Pancreas (tissue), 10 donors: ENCODE measurements at regions not wholly inside any gene's neighbourhood (a gene's known extent, or its start where the extent isn't known, plus 50 kb on each side); places are given as distances from the start of the nearest gene placed in this dataset.

Experiments used
- ATAC-seq, 4 donors: fragments of 200-7000 bp; cut with Tn5 transposase; one replicate each; pipeline versions ENCODE4 v1.8.0 to v1.9.1; 2020; ENCODE audit warnings: mild to moderate bottlenecking in 4 of 4, moderate library complexity in 4 of 4
- DNase-seq, 6 donors: peaks; one replicate each; pipeline ENCODE4 v3.0.0-alpha.2; 2020
- FAIRE-seq: peaks from 2 replicates; lab custom pipeline; 2012; peaks lifted over from hg19 to GRCh38; lab: Jason Lieb, UNC
- H3K27ac ChIP-seq, 4 donors: fragments of 200-600 bp; sonication (generic); 1 replicate in 3 of 4; 2 replicates in 1 of 4; pipeline versions ENCODE4 v1.5.0 to v1.8.0; 2020
- H3K27me3 ChIP-seq, 4 donors: fragments of 200-600 bp; one replicate each; pipeline ENCODE4 v1.8.0; 2021
- H3K36me3 ChIP-seq, 3 donors: fragments of 200-600 bp; sonication (generic) in 1 of 3; one replicate each; pipeline versions ENCODE4 v1.5.0 to v1.8.0; 2020 to 2021
- H3K4me1 ChIP-seq, 3 donors: fragments of 200-600 bp; one replicate each; pipeline ENCODE4 v1.8.0; 2021
- H3K4me3 ChIP-seq, 4 donors: fragments of 200-600 bp; sonication (generic) in 2 of 4; one replicate each; pipeline versions ENCODE4 v1.5.0 to v1.8.0; 2020 to 2021
- H3K9me3 ChIP-seq, 4 donors: fragments of 200-600 bp; one replicate each; pipeline ENCODE4 v1.8.0; 2021
- WGBS, 2 donors: extraction: QIAGEN DNeasy Blood & Tissue Kit; methylation state at CpG; one replicate each; pipeline ENCODE4 v1.1.7; 2013; 5-methylcytosine and 5-hydroxymethylcytosine counted together
- intact Hi-C, 3 donors: fragments of 100-400 bp; cut with DNase I; formaldehyde crosslinking; loops; one replicate each; pipeline versions ENCODE4 v1.11.1 to v1.14.2; 2022
- TF ChIP-seq, protein P1 (sequence below), 4 donors: fragments of 200-600 bp; sonication (generic) in 3 of 4; IDR thresholded peaks; one replicate each; pipeline versions ENCODE4 v1.5.0 to v1.8.0; 2021; ENCODE audit warnings: antibody characterized with exemption in 4 of 4
- donor health status: healthy with polysubstance abuse.
- donor health status: DM: no; HTN: no; CAD: no; lungs with moderate emphysema.
- donor health status: DM: no; HTN: no; CAD: no.
- donor health status: control.
- donor health status: control.
- donor health status: Bipolar disorder and iron deficiency.
- donor health status: DM: yes; HTN: yes; CAD: no.
- donor health status: DM: no; HTN: no; CAD: no.
- donor health status: DM: no; HTN: no; CAD: no.
- donor health status: DM: yes; HTN: yes; CAD: no.

DNA sequence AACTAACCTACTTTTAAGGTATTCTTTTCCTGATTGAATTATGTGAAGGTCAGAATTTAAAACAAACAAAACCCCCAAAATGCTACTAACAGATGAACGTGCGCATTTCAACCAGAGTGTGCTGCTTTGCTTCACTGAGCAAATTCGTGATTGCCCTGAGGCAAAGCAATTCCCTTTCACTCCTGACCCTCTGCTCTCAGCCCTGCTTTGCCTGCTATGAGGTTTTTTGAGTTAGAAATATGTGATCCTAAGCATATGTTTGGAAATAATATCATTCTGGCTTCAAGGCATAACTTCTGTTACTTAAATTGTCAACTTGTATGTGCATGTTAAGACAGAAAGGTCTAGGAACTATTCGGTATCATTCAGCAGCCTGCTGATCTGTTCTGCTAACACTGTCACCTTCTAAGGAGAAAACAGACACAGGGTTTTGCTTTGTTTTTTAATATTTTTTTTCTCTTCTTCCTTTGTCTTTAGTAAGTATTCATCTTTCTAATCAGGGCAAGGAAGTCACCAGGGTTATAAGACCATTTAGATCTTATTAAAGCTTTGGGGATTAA is 124.2 kb downstream of the GNAT3 start:
- peak; percentile 9 for FAIRE-seq
- 81 to 85% methylated on average over 4 of the region's 4 CpGs for WGBS, 2 donors
- Histone ChIP-seq H3K9me3 (no peaks in the 10 kb centered on the region), H3K4me1 (peaks cover 5 to 17% (median 15%) of the 10 kb centered on the region in 3 donors), H3K27me3 (no peaks in the 10 kb centered on the region), H3K4me3 (no peak overlapping the region), H3K27ac (no peak overlapping the region), H3K36me3 (no peaks in the 10 kb centered on the region)
- no peak for ATAC-seq
- intact Hi-C loops, result no loop called here
- DNase-seq, result no peak
- TF ChIP-seq, protein P1, sequence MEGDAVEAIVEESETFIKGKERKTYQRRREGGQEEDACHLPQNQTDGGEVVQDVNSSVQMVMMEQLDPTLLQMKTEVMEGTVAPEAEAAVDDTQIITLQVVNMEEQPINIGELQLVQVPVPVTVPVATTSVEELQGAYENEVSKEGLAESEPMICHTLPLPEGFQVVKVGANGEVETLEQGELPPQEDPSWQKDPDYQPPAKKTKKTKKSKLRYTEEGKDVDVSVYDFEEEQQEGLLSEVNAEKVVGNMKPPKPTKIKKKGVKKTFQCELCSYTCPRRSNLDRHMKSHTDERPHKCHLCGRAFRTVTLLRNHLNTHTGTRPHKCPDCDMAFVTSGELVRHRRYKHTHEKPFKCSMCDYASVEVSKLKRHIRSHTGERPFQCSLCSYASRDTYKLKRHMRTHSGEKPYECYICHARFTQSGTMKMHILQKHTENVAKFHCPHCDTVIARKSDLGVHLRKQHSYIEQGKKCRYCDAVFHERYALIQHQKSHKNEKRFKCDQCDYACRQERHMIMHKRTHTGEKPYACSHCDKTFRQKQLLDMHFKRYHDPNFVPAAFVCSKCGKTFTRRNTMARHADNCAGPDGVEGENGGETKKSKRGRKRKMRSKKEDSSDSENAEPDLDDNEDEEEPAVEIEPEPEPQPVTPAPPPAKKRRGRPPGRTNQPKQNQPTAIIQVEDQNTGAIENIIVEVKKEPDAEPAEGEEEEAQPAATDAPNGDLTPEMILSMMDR (IDR thresholded peaks at IDR 0.05), result no peak

DNA sequence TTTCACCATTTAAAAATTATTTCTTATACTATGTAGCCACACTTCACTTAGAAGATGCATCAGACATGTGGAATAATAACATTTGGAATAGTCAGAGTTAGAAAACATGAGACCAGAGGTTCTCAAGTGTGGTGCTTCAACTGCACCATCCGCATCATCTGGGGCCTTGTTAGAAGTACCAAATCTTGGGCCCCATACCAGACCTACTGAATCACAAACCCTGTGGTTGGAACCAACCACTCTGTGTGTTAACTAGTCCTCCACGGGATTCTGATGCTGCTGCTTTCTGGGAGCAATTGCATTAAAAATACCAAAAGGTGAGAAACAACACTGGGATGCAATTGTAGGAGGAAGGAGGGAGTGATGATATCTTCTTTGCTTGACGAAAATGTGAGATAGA is 125.2 kb downstream of the GNAT3 start:
- Histone ChIP-seq H3K27me3 (no peaks in the 10 kb centered on the region), H3K4me3 (no peak overlapping the region), H3K4me1 (peaks cover 5 to 17% (median 15%) of the 10 kb centered on the region in 3 donors), H3K36me3 (no peaks in the 10 kb centered on the region), H3K9me3 (no peaks in the 10 kb centered on the region), H3K27ac (no peak overlapping the region)
- TF ChIP-seq, protein P1 (IDR thresholded peaks at IDR 0.05), result no peak
- DNase-seq (no peak), ATAC-seq (no peak), FAIRE-seq (no peak)
- intact Hi-C loops, result no loop called here
- WGBS, 2 donors, result 90 to 97% methylated on average over 3 of the region's 3 CpGs

DNA sequence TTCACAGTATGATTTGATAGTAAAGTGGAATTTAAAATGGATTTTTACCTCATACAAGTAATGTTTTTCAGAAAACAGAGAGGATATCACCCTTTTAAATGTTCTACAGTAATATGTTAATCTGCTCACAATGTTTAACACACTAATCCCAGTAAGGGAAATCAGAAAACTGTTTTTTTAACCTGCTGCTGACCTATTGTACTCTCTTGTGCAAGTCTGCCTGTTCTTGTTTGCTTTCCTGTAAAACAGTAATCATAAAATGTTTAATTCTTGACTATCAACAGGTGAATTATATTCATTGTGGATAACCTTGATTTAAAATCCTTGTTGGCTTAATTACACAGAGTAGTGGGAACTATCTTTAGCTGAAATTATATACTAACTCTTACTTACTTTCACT is 126.4 kb downstream of the GNAT3 start:
- Histone ChIP-seq H3K4me1 (peaks cover 5 to 17% (median 15%) of the 10 kb centered on the region in 3 donors), H3K27ac (peak overlapping the region in 1 of 4 donors; percentile 13), H3K9me3 (no peaks in the 10 kb centered on the region), H3K27me3 (no peaks in the 10 kb centered on the region), H3K4me3 (no peak overlapping the region), H3K36me3 (no peaks in the 10 kb centered on the region)
- intact Hi-C loops, result no loop called here
- ATAC-seq (peak; percentile 63 to 90 (median 81)), FAIRE-seq (peak; percentile 82), DNase-seq (no peak)
- TF ChIP-seq, protein P1 (IDR thresholded peaks at IDR 0.05), result no peak

DNA sequence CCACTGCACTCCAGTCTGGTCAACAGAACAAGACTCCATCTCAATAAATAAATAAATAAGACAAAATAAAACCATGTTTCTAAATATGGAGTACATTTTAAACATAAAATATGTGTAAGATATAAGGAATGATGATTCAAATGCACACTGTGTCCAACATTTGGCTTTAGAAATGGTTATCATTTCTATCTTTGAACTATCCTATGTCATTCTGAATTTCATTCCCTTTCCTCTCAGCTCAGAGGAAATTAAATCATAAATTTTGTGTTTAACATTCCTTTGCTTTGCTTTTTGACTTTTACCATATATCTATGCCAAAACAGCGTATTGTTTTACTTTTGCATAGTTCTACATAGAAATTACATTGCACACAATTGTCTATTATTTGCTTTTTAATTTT is 130.9 kb downstream of the GNAT3 start:
- no peak overlapping the region for H3K4me3 ChIP-seq
- WGBS, 2 donors, result 93 to 97% methylated on average over 1 of the region's 1 CpG
- FAIRE-seq (no peak), ATAC-seq (no peak), DNase-seq (no peak)
- intact Hi-C loops, result no loop called here
- no peaks in the 10 kb centered on the region for H3K27me3 ChIP-seq
- no peak overlapping the region for H3K27ac ChIP-seq
- TF ChIP-seq, protein P1 (IDR thresholded peaks at IDR 0.05), result no peak
- H3K9me3 ChIP-seq, result no peaks in the 10 kb centered on the region
- H3K4me1 ChIP-seq, result peaks cover 5 to 16% (median 14%) of the 10 kb centered on the region in 3 donors
- no peaks in the 10 kb centered on the region for H3K36me3 ChIP-seq
